Stimulated activated CD4-positive, alpha-beta T cell treated with anti-CD3 and anti-CD28 coated beads, Interleukin-12 subunit alpha, Interleukin-12 subunit beta, amount 100 ng/mL, for 48 hours (primary cell): ENCODE measurements at regions not wholly inside any gene's neighbourhood (a gene's known extent, or its start where the extent isn't known, plus 50 kb on each side); places are given as distances from the start of the nearest gene placed in this dataset.
"Not testable (repeated sequence)": the region's sequence is repeated elsewhere in the genome, so short reads cannot be mapped to it uniquely, and the experiment has no call there.

Experiments used
- DNase-seq, 3 donors: peaks; one replicate each; pipeline ENCODE4 v3.0.0-alpha.2; 2020; ENCODE audit warnings: low read depth in 2 of 3, low spot score in 1 of 3

DNA sequence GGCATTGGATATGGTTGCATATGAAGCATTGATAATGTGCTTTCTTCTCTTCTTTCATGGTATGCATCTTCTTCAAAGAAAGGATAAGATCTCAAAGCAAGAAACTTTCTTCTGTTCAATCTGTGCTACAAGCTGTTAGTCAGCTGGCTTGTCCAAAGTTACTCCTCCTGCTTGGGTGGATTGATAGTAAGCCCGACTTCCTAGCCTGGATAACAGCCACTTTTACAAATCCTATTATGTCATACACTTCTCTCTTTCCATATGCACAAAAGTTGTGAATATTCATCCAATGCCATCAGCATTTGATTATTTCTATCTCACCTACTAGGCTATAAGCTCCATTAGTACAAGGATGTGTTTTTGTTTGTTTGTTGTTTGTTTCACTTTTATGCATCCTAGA lies 891.0 kb upstream of the SORCS1 start:
- no peak for DNase-seq

DNA sequence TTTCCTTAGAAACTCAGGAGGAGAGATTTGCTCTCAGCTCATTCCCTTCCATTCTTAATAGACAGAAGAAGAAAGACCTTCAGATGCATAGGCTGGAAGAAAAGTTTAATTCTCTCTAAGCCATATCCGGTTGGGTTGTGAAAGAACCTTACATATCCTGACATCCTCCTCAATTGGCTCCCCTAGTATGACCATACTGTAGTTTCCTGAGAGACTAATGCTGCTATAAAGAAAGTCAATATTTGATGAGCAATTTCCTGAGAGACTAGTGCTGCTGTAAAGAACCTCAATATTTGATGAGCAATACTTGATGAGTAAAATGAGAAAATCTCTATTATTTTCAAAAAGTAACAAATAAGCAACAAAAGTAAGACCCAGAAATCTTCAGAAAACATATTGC lies 888.5 kb upstream of the SORCS1 start:
- no peak for DNase-seq

- DNase-seq, result no peak
Observed at GRCh38 chr10:108051218-108051617, 886.7 kb upstream of the SORCS1 start.

- no peak for DNase-seq
Observed at GRCh38 chr10:108050626-108051025, 886.1 kb upstream of the SORCS1 start.

DNA sequence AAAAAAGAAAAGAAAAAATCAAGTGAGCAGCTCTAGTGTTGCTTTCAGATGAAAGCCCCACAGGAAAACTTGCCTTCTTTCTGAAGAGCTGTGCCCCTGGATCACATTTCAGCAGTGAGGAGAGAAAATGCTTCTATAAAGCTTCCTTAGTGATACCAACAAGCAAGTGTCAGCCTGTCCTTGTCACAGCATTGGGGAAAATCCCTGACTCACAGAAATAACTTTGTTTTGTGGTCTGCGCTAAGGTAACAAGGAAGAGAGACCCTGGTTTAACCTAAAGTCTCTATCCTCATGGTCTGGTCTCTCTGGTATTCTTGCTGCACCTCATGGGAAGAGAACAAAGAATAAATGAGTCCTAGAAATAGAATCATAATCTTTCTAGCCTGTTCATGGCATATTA lies 885.2 kb upstream of the SORCS1 start:
- no peak for DNase-seq

GRCh38 chr10:108048898-108049297 lies 884.4 kb upstream of the SORCS1 start:
- DNase-seq, result no peak

DNA sequence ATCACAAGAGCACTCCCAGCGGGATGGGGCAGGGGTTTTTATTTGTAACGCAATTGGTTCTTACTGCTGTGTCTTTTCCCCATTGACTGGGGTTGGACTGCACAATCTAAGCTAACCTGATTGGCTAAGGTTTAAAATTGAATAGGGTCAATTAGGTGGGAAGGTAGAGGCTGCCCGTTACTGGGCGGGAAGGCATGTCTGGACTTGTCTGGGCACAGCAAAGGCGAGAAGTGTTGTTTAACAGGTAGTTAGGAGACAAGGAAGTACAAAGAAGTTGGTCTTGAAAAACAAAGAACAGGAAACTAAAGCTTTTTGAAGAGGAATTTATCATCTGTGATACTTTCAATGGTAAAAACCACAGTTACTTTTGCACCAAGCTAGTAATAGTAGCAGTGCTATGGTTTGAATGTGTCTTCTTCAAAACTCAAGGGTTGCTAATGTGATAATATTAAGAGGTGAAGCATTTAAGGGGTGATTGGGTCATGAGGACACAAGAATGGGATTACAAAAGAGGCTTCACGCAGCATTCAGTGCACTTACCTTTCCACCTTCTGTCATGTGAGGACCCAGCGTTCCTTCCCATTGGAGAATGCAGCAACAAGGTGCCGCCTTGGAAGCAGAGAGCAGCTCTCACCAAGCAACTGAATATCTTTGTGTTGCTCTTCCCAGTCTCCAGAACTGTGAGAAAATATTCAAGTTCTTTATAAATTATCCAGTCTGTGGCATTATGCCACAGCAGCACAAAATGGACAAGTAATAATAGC lies 875.5 kb upstream of the SORCS1 start:
- DNase-seq, result no peak

DNA sequence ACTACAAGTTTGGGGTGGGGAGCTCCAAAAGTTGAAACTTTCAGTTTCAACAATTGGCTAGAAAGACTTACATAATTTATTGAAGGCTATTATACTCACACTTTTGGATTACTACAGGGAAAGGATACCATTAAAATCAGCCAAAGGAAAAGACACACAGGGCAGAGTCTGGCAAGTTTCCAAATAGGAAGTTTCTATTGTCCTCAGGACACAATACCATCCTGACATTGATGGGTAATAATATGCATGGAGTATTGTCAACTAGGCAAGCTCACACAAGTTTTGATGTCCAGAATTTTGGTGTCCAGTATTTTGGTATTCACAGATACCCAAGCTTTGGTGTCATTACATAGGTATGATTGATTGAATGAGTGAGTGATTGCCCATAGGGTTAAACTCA lies 872.6 kb upstream of the SORCS1 start:
- no peak for DNase-seq

DNA sequence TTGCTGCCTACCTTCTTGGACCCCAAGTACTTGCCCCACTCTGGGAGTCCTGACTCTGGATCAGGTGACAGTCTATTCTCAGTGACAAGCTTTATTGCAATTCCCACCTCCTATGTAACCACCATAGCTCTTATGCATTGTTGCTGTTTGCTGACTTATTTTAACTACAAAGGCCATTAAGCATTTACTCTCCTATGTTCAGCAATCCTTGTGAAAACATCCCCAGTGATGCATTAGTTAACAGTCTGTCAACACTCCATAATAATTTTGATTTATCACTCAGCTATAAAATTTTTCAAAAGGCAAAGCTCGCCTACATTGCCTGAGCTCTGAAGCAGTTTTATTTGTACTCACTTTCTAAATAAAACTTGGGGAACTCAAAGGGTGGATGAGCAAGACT lies 871.8 kb upstream of the SORCS1 start:
- no peak for DNase-seq

DNA sequence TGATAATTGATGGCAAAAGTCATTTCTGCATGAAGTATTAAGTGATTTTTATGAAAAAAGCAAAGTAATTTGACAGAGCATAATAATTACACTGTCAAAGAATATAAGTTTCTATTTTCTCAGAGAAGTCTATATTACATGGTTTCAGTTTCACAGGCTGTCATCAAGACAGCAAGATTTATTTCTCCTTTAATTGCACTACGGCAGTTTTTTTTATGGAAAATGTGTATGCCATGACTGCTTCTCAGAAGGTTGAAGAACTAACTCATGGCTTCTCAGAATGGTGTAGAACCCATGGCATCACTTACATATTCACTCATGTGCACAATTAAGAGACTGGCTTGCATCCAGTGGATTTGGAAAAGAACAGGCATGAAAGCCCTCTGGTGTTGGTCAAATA lies 870.3 kb upstream of the SORCS1 start:
- DNase-seq, result no peak

DNA sequence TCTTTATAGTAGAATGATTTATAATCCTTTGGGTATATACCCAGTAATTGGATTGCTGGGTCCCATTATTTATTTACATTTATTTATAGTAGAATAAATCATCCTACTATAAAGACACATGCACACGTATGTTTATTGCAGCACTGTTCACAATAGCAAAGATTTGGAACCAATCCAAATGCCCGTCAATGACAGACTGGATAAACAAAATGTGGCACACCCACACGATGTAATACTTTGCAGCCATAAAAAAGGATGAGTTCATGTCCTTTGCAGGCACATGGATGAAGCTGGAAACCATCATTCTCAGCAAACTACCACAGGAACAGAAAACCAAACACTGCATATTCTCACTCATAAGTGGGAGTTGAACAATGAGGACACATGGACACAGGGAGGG lies 869.0 kb upstream of the SORCS1 start:
- DNase-seq, result not testable (repeated sequence)

- no peak for DNase-seq
Observed at GRCh38 chr10:108031505-108031904, 867.0 kb upstream of the SORCS1 start.

DNA sequence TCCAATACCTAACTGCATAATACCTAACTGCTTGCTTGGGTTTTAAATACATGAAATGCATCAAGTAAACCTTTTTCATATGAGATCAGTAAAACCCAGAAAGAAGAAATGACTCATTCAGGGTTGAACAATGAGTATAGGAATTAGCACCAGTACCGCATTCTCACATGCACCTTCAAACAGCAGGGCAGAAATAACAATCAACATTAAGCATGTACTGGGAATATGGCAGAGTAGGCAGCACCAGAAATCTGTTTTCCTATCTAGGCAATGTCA lies 850.3 kb upstream of the SORCS1 start:
- DNase-seq, result no peak

DNA sequence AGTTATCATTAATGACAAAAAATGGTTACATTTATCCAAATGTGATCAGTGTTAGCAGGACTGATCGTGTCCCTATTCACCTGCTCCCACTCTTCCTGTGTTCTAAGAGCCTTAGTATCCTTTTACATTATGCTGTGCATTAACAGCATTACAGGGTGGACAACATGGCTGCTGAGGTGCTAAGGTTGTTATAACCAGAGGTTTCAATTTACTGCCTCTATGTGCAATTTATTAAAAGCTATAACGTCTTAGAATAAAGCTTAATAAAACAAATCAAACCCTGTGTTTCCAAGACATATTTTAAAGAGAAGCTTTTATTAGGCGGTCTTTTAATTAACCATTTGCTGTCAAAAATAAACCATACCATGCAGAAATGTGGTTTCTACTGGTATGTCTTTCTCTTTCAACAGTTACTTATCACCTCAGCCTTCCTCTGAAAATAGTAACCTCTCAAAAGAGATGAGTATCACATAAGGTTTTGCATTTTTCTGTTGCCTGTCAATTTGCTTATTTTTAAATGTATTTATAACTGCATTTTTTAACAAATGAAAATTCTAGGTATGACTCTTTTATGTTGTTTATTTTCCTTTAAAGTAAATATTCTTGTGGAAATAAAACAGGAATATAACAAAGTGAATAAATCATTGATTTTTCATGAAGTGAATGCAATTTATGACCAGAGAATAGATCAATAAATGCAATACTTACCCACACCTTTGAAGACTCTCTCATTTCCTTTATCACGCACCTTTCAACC lies 849.8 kb upstream of the SORCS1 start:
- DNase-seq, result no peak

- no peak for DNase-seq
Observed at GRCh38 chr10:108005627-108006026, 841.1 kb upstream of the SORCS1 start.

DNA sequence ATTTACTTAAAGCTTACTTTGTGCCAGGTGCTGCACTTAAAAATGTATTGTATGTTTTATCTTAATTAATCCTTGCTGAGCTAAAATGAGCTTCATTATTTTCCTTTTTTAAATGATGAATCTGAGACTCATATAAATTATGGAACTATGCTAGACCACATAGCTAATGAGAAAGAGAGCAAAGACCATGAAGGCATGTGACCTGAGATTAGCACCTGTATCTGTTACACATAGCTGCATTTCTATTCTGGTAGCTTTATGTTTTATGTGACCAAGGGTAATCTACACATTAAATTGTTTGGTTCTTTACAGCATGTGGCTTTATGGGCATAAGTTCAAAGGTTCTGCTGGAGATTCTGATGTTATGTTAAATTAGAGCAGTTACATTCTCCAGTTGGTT lies 839.1 kb upstream of the SORCS1 start:
- no peak for DNase-seq

DNA sequence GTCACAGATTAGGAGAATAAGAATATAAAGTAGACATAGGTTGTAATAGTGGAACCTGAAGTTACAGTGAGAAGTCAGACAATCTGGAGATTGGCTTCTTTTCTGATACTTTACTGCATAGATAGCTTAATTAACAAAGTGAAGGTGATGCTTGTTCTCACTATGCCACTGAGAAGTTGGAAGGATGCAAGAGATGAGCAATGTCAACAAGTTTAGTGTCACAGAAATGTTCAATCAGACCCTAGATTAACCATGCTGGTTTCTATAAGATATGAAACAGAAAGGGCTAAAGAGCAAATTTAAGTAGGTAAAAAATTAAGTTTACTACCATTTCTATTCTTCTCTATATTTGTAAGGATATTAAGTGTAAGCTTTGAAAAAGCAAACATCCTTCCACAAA lies 838.6 kb upstream of the SORCS1 start:
- no peak for DNase-seq

DNA sequence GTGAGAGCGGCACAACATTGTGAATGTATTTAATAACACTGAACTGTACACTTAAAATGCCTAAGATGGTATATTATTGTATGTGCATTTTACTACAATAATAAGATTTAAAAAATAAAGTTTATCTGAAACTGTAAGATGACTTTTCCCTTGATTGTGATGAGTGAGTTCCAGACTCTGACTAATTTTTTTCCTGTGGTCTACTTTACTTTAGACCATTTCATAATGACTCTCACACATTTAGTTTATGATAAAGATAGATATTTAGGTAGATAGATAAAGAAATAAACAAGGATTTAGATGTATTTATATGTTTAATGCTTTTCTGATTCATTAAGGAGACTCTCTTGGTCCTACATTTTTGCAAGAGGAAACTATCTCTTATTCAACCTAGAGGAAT lies 835.9 kb upstream of the SORCS1 start:
- DNase-seq, result no peak

- no peak for DNase-seq
Observed at GRCh38 chr10:107994621-107995270, 830.2 kb upstream of the SORCS1 start.

DNA sequence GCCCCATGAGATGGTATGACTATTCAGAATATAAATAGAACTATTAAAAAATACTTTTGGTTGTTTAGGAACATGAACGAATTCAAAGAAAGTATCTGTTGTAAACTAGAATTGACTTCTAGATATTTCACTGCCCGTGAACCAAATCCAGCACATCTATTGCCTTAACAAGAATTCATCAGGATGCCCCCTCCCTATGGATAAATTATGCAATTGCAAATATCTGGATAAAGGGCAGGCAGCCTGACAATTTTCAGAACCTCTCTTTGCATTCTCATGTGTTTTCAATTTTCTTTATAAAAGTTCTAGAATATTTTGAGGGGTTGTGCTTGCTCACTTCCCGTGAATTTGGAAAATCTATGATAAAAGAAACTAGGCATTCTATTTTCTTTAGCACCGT lies 822.1 kb upstream of the SORCS1 start:
- DNase-seq, result no peak

DNA sequence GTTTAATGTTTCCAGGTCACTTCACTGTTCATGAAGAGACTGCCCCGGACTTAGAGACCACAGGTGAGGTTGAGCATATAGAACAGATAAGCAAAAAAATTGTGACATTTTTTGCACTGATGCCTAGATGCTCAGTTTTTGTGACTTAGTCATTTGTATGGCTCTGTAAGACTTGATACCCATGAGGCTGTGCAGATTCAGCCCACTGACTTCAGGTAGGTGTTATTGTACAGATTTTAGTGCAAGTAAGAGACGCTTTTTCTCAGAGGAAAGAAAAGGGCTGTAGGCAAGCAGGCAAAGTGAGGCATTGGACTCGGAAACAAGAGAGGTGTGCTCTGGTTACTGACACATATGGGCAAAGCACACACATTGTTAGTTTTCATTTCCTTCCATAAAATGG lies 820.1 kb upstream of the SORCS1 start:
- no peak for DNase-seq

- DNase-seq, result no peak
Observed at GRCh38 chr10:107984149-107984548, 819.6 kb upstream of the SORCS1 start.

DNA sequence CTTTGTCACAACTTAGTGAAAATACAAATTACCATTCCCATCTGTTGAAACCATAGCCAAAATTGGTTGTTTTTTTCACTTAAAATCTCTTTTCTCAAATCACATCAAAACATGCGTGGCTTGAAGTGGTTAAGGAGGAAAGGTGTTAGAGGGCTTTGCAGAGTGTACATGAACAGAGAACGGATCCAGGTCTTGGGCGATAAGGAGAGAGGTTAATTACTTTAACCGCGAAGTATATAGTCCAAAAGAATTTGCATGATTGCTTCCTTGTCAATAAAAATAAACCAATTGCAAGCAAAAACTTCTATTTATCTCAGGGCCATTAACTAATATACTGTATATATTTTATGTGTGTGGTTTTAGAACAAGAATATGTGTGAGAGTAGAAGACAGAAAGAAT lies 813.9 kb upstream of the SORCS1 start:
- DNase-seq, result no peak
